Vagina (tissue), 2 donors: ENCODE measurements at regions not wholly inside any gene's neighbourhood (a gene's known extent, or its start where the extent isn't known, plus 50 kb on each side); places are given as distances from the start of the nearest gene placed in this dataset.

Source experiments
- DNase-seq, 2 donors: peaks; one replicate each; pipeline ENCODE4 v3.0.0-alpha.2; 2017; ENCODE audit errors: extremely low spot score in 2 of 2
- H3K27ac ChIP-seq: fragments of 200-600 bp; sonication (generic); one replicate; pipeline ENCODE4 v1.5.1; 2019
- H3K27me3 ChIP-seq: fragments of 200-600 bp; sonication (generic); one replicate; pipeline ENCODE4 v1.5.1; 2019
- H3K36me3 ChIP-seq, 2 donors: fragments of 200-600 bp; sonication (generic); one replicate each; pipeline ENCODE4 v1.5.1; 2017 to 2019
- H3K4me1 ChIP-seq: fragments of 200-600 bp; sonication (generic); one replicate; pipeline ENCODE4 v1.5.1; 2019
- H3K4me3 ChIP-seq, 2 donors: fragments of 200-600 bp; sonication (generic); 1 replicate in 1 of 2; 2 replicates in 1 of 2; pipeline ENCODE4 v1.5.1; 2016 to 2019
- H3K9me3 ChIP-seq: fragments of 200-600 bp; sonication (generic); one replicate; pipeline ENCODE4 v1.5.1; 2019
- CTCF ChIP-seq, 3 experiments: fragments of 450-650 bp in 2 of 3; fragments of 200-600 bp in 1 of 3; sonication (generic) in 1 of 3; IDR thresholded peaks; one replicate each; pipeline ENCODE4 v1.5.1; 2017 to 2019; ENCODE audit warnings: antibody characterized with exemption in 3 of 3, mild to moderate bottlenecking in 2 of 3, moderate library complexity in 2 of 3
- POLR2A ChIP-seq, 2 donors: fragments of 450-650 bp; IDR thresholded peaks; one replicate each; pipeline ENCODE4 v1.6.1; 2017; ENCODE audit warnings: antibody characterized with exemption in 2 of 2, mild to moderate bottlenecking in 2 of 2, moderate library complexity in 2 of 2
- POLR2AphosphoS5 ChIP-seq, 2 donors: sonication (generic); formaldehyde crosslinking; IDR thresholded peaks; one replicate each; pipeline ENCODE4 v1.9.0; 2017; ENCODE audit warnings: antibody characterized with exemption in 2 of 2, mild to moderate bottlenecking in 2 of 2, low read depth in 1 of 2; ENCODE audit not compliant: insufficient read depth in 1 of 2
- intact Hi-C: fragments of 100-400 bp; cut with DNase I; formaldehyde crosslinking; loops from one replicate; pipeline ENCODE4 v1.15.1; 2023

DNA sequence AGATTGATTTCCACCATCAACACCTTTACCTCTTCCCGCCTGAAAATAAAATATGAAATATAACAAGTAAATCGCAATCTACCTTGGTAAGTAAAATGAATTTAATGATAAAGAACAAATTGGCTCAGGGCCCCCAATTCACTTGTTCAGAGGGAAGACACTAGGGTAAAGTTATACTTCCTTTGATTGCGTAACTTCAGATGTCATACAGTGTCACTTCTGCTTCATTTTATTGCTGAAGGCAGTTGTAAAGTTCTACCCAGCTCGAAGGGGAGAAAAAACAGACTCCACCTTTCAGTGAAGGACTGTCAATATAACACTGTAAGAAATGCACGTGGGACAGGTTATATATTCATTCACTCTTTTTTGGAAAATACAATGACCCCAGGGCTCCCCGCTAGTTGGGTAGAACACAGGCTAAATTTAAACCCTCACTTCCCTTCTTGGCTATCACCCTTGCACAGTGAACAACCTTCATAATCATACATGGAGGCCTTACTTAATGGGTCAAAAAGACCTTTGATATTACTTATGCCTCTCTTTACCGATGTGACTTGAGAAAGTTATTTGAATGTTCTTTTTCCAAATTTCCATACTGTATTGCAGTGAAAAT is 848.8 kb downstream of the MAT2B start:
- Histone ChIP-seq H3K27me3 (no peaks in the 10 kb centered on the region), H3K36me3 (no peaks in the 10 kb centered on the region), H3K4me3 (no peak overlapping the region), H3K27ac (no peak overlapping the region), H3K9me3 (no peaks in the 10 kb centered on the region), H3K4me1 (no peaks in the 10 kb centered on the region)
- TF ChIP-seq POLR2A (IDR thresholded peaks at IDR 0.05) (no peak), POLR2AphosphoS5 (IDR thresholded peaks at IDR 0.05; ENCODE audit: insufficient read depth in 1 of 2, low read depth in 1 of 2) (no peak), CTCF (IDR thresholded peaks at IDR 0.05) (no peak)
- no peak for DNase-seq
- intact Hi-C loops = no loop called here

- H3K4me3 ChIP-seq = no peak overlapping the region
- intact Hi-C loops = loop anchor here (5.0 kb wide), 1 partner anchor 1718 kb away; no protein-coding TSS in a partner anchor
- no peaks in the 10 kb centered on the region for H3K4me1 ChIP-seq
- no peak overlapping the region for H3K27ac ChIP-seq
- no peaks in the 10 kb centered on the region for H3K9me3 ChIP-seq
- DNase-seq = no peak
- no peaks in the 10 kb centered on the region for H3K27me3 ChIP-seq
- no peaks in the 10 kb centered on the region for H3K36me3 ChIP-seq
- TF ChIP-seq POLR2AphosphoS5 (IDR thresholded peaks at IDR 0.05; ENCODE audit: insufficient read depth in 1 of 2, low read depth in 1 of 2) (no peak), POLR2A (IDR thresholded peaks at IDR 0.05) (no peak)
Observed at GRCh38 chr5:164355267-164355830, 849.9 kb downstream of the MAT2B start.

- H3K36me3 ChIP-seq = no peaks in the 10 kb centered on the region
- TF ChIP-seq CTCF (IDR thresholded peaks at IDR 0.05) (no peak), POLR2A (IDR thresholded peaks at IDR 0.05) (no peak), POLR2AphosphoS5 (IDR thresholded peaks at IDR 0.05; ENCODE audit: insufficient read depth in 1 of 2, low read depth in 1 of 2) (no peak)
- H3K27ac ChIP-seq = no peak overlapping the region
- H3K9me3 ChIP-seq = no peaks in the 10 kb centered on the region
- DNase-seq = no peak
- H3K27me3 ChIP-seq = no peaks in the 10 kb centered on the region
- H3K4me1 ChIP-seq = no peaks in the 10 kb centered on the region
- H3K4me3 ChIP-seq = no peak overlapping the region
- intact Hi-C loops = loop anchor here (5.0 kb wide), 1 partner anchor 1719 kb away; no protein-coding TSS in a partner anchor
Observed at GRCh38 chr5:164356790-164357189, 851.4 kb downstream of the MAT2B start.

DNA sequence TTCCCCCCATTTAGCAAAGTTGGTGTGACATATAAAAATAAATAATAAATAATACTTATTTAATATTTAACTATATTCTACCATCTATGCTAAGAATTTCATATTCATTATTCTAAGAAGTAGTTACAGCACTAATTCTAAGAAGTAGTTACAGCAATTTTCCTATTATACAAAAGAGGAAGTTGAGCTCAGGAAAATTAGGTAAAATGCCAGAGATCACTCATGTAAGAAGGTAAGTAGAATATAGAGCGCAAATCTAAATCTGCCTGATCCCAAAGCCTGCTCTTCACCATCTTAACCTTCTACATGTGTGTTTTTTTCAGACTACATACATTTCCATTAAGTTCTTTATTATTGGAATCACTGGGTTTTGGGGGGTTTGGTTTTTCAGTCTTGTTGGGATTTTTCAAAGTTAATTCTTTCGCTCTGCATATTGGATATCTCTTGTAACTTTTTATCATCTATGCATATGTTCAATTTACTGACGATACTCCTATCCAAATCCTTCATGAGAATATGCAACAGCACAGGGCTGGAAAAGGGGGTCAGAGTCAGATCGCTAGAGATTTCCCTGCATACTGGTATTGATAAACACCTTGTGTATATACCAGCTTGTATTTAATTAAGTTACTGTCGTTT is 852.1 kb downstream of the MAT2B start:
- Histone ChIP-seq H3K27me3 (no peaks in the 10 kb centered on the region), H3K4me3 (no peak overlapping the region), H3K4me1 (no peaks in the 10 kb centered on the region), H3K9me3 (no peaks in the 10 kb centered on the region), H3K36me3 (no peaks in the 10 kb centered on the region), H3K27ac (no peak overlapping the region)
- TF ChIP-seq CTCF (IDR thresholded peaks at IDR 0.05) = no peak
- no peak for TF ChIP-seq POLR2AphosphoS5 (IDR thresholded peaks at IDR 0.05; ENCODE audit: insufficient read depth in 1 of 2, low read depth in 1 of 2)
- no peak for TF ChIP-seq POLR2A (IDR thresholded peaks at IDR 0.05)
- DNase-seq = no peak
- intact Hi-C loops = loop anchor here (5.0 kb wide), 1 partner anchor 1720 kb away; no protein-coding TSS in a partner anchor

DNA sequence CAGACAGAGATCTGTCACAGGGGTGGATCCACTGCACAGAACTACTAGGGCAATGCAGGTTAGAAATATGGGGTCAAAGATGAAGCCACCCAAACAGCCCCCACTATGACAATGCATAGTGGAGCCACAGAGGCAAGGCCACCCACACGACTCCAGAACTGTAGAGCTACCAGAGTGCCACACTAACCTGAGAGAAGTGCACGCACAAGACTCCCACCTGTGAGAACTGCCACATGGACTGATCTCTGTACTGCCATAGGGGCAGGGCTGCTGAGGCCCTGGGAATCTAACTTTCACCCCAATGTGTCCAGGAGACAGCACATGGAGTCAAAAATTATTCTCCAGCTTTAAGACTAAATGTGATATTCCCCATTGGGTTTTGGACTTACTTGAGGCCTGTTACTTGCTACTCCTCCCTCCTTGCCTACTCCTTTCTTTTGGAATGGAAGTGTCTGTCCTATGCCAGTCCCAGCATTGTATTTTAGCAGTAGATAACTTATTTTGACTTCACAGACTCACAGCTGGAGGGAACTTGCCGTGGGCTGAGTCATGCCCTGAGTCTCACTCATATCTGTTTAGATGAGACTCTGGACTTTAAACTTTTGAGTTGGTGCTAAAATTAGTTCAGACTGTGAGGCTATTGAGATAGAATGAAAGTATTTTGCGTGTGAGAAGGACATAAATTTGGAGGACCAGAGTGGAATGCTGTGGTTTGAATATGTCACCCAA is 853.3 kb downstream of the MAT2B start:
- DNase-seq = no peak
- TF ChIP-seq POLR2A (IDR thresholded peaks at IDR 0.05) = no peak
- no peak for TF ChIP-seq POLR2AphosphoS5 (IDR thresholded peaks at IDR 0.05; ENCODE audit: insufficient read depth in 1 of 2, low read depth in 1 of 2)
- TF ChIP-seq CTCF (IDR thresholded peaks at IDR 0.05) = no peak
- intact Hi-C loops = loop anchor here (5.0 kb wide), 1 partner anchor 1721 kb away; no protein-coding TSS in a partner anchor

More for the DNA sequence above, 853.3 kb downstream of the MAT2B start:
- H3K4me3 ChIP-seq = no peak overlapping the region
- H3K9me3 ChIP-seq = no peaks in the 10 kb centered on the region
- H3K27me3 ChIP-seq = no peaks in the 10 kb centered on the region
- H3K27ac ChIP-seq = no peak overlapping the region
- H3K36me3 ChIP-seq = no peaks in the 10 kb centered on the region
- no peaks in the 10 kb centered on the region for H3K4me1 ChIP-seq
